Epithelial cell of prostate (primary cell): ENCODE measurements at regions not wholly inside any gene's neighbourhood (a gene's known extent, or its start where the extent isn't known, plus 50 kb on each side); places are given as distances from the start of the nearest gene placed in this dataset.
"Not testable (repeated sequence)": the region's sequence is repeated elsewhere in the genome, so short reads cannot be mapped to it uniquely, and the experiment has no call there.

ENCODE experiments used
- DNase-seq: peaks from one replicate; pipeline ENCODE4 v3.0.0-alpha.2; 2011; ENCODE audit warnings: low read depth, low spot score
- H3K27ac ChIP-seq: fragments of 450-650 bp; 2 replicates; pipeline ENCODE4 v1.5.1; 2017; ENCODE audit warnings: mild to moderate bottlenecking

DNA sequence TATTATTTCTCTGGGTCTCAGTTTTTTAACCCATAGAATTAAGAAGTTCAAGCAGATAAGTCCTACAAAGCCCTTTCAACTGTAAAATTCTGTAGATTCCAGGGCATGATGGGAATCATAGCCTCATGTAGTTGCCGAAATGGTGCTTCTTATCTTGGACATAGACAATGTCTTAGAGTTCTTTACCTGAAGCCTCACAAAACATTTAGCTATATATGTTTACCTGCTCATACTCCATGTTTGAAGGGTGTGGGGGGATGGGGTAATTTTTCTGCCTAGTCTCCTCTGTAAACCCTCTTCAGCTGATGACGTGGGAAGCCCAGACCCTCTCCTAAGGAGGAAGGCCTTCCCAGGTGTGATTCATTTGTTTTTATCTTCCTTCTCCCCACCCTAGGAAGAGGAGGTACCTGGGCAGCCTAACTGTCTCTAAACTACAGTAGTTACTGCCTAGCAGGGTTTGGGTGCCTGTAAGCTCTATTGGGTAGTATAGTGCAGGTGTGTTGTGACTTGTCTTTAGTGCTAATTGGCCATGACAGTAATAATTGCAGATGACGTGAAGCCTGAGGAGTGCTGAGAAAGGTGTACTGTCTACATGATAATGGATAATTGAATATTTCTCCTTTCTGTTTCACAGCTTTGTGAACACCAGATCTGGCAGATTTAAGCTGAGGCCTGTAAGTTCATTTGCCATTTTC lies 230.8 kb downstream of the TFAP2B start:
- H3K27ac ChIP-seq, result no peak overlapping the region
- DNase-seq, result no peak

DNA sequence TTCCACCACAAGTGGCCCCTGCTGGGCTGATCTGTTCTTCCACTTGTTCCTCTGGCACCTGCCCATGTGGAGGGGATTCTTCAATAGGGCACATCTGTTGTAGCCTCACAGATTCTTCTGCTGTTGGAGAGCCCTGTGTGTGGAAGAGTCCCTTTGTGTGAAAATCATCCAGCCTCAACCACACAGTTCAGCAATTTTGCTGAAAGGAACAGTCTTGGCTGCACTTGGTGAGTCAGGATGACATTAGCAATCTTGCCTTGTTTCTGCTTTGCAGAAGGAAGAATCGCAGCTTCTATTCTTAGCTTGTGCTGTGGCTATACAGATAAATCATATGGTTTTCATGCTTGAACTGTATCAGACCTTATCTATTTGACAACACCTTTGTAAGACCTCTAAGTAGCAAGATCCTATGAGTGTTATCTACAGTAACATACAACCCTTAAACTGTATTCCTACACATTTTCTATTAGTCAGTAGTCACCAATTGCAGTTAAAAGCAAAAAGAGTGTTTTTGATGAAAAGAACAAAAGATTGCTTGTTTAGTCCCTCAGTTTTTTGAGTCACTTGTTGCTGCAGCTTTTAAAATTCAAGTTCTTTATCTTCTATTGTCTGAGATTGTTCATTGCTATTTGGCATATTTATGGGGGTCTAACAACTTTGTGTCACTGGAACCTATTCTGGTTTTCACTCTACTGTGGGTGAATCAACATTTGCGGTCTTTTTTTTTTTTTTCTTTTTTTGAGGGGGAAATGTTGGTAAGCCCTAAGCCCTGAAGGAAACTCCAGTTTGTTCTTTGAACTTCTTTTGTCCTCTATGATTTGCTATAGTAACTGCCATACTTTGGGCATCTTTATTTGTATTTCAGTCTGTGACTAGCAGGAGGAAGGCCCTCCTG lies 231.6 kb downstream of the TFAP2B start:
- H3K27ac ChIP-seq, result no peak overlapping the region
- peak; percentile 3 for DNase-seq

DNA sequence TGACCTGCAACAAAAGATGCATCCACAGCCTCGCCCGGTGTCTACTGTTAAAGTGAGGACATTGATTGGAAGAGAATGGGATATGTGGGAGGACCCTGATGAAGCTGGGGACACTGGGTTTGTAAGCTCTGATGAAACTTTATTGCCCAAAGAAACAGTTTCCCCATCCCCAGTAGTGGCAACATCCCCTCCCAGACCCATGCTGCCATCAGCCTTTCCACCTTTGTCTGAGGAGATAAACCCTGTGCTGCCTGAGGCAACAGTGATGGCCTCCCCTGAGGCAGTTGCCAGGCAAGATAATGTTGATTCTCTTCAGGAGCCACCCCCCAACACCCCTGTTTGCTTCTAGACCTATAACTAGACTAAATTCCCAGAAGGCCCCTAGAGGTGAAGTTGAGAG lies 234.0 kb downstream of the TFAP2B start:
- H3K27ac ChIP-seq, DNase-seq: not testable (repeated sequence)

DNA sequence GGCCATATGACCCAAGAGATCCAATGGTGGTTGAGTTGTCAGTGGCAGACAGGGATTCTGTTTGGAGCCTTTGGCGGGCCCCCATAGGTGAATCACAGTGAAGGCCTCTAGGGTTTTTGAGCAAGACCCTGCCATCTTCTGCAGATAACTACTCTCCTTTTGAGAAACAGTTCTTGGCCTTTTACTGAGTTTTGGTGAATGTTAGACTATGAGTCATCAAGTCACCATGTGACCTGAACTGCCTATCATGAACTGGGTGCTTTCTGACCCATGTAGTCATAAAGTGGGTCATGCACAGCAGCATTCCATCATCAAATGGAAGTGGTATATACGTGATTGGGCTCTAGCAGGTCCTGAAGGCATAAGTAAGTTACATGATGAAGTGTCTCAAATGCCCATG lies 236.6 kb downstream of the TFAP2B start:
- DNase-seq, H3K27ac ChIP-seq: not testable (repeated sequence)

DNA sequence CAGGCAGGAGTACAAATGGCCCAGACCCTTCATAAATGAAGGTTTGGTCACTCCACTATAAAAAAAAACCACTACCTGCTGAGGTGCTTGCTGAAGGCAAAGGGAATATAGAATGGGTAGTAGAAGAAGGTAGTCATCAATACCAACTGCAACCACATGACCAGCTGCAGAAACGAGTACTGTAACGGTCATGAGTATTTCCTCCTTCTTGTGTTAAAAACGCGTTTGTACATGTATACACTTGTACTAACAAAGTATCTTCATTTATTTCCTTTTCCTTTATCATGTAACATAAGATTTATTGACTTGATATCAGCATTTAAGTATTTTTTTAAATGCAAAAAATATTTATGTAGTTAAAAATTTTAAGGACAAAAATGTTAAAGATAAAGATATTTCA lies 238.6 kb downstream of the TFAP2B start:
- peak; percentile 3 for DNase-seq
- H3K27ac ChIP-seq, result no peak overlapping the region

DNA sequence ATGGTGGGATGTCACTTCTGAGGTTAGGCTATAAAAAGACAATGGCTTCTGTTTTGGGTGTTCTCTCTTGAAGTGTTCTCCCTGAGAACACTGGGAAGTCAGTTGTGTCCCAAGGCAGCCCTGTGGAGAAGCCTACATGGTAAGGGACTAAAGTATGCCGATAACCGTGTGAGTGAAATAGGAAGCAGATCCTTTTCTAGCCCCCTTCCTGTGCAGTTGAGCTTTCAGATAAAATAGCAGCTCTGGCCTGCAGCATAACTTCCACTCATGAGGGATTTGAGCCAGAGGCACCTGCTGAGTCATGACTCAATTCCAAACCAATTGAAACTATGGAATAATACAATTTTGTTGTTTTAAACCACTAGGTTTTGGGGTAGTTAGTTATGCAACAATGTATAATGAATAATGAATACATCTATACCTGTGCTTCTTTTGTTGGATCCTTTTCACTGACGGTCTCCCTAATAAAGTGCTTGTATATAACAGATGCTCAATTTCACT lies 241.6 kb downstream of the TFAP2B start:
- no peak for DNase-seq
- H3K27ac ChIP-seq, result no peak overlapping the region

DNA sequence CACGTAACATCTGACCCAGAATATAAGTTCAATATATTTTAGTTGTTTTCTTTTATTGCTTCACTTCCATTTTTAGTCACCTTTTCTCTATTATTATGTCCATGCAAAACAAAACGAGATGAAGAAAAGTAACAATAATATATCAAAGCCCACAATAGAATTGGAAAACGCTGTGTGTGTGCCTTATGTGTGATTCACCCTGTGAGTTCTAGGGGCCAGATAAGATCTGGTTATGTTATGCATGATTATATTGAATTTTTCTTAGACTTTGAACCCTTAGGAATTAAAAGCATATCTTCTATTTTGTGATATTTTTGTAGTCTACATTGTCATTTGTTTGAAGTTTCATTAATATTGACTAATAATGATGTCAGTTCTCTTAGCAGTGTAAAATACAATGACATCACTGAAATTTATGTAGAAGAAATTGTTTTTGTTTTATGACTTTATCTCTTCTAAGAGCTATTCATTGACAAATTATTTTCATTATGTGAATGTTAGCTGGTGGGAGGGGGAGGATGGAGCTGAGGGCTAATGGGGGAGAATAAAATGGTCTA lies 243.6 kb downstream of the TFAP2B start:
- no peak overlapping the region for H3K27ac ChIP-seq
- no peak for DNase-seq

DNA sequence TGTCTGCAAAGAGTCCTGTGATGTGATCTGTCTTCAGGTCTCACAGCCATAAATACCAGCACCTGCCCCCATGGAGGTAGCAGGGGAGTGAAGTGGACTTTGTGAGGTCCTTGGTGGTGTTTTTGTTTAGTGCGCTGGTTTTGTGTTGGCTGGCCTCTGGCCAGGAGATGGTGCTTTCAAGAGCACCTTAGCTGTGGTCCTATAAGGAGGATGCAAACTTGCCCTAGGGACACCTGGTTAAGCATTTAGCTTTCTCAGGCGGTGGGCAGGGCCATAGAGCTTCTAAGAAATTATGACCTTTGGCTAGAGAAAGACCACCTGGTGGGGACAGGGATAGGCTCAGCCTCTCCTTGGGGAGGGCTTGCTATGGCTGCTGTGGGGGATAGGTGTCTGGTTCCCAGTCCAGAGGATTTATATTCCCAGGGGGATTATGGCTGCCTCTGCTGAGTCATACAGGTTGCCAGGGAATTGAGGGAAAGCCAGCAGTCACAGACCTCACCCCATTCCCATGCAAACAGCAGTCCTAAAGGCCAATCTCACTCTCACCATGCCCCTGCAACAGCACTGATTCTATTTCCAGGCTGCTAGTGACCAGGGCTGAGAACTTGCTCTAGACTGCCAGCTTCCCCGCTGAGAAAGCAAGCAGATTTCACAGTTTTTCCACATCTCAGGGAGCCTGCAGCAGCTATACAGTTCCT lies 259.3 kb downstream of the TFAP2B start:
- no peak overlapping the region for H3K27ac ChIP-seq
- DNase-seq, result no peak

DNA sequence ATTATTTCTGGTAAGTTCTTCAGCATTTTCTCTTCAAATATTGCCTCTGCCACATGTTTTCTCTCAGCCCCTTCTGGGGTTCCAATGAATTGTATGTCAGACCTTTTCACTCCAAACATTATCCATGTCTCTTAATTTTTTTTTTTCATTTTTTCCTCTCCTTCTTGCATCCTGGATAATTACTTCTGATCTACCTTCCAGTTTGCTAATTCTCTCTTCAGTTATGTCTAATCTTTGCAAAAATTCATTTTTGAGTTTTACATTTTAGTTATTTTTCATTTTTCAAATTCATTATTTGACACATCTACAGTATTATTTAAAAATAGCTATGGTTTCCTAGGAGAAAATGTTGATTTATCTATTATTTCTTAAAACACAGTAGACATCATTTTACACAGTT lies 271.7 kb downstream of the TFAP2B start:
- DNase-seq, result no peak
- no peak overlapping the region for H3K27ac ChIP-seq

DNA sequence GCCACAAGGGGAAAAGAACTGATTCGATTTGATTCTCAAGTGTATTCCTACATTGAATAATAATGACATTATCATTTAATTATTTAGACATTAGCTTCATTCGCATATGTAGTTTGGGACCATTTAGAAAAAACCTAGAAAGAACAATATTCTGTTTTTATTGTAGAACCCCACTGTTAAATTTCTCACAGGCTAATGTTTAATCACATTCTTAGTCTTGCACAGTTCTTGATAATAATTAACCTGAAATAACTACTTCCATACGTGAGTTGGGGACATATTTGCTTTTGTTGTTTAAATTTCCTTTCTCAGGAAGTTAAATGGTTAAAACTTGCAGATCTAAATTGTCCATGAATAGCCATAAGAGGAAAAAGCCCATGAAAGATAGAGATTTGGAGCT lies 275.2 kb downstream of the TFAP2B start:
- H3K27ac ChIP-seq, result no peak overlapping the region
- no peak for DNase-seq

DNA sequence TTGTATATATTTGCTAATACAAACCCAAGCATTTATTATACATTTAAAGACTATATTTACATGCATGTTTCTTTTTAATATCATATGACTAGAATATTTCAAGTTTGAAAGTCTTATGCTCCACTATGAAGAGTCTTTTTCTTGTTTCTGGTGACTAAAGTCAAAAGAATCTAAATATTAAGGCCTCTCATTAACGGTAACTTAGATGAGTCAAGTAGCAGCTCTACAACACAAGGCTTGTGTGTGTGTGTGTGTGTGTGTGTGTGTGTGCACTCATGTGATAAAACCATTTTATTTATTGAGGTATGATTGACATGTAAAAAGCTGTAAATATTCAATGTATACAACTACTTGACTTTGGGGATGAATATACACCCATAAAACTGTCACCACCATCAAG lies 275.6 kb downstream of the TFAP2B start:
- no peak for DNase-seq
- H3K27ac ChIP-seq, result no peak overlapping the region

DNA sequence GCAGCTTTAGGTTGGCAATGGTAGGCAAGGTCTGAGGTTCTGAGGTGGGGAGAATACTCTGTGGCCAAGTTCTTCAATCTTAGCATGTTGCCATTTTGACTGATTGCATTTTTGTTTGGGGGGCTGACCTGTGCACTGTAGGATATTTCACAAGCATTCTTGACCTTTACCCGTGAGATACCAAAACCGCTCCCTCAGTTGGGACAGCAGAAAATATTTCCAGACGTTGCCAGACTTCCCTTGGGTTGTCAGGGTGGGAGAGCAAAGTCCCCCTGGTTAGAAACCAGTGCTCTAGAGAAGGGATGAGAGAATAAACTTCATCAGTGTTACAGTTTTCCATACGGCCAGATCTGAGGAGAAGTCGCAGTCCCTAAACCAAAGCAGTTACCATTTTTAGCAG lies 279.6 kb downstream of the TFAP2B start:
- H3K27ac ChIP-seq, result no peak overlapping the region
- DNase-seq, result no peak

DNA sequence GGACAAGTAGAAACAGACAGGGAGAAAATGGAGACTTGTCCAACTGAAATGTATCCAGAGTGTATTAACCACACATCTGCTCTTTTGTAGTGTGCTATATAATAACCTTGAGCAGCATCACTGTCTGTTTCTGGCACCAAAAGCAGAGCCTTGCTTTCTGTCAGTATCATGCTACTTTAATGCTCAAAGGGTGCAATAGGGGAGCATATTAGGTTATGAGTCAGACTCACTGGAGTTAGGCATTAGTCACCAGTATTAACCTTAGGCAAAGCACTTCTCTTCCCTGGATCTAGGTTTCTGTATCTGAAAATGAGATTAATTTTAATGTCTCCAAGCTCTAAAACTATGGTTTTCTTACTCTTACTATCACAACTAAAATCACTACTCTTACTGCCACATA lies 280.1 kb downstream of the TFAP2B start:
- DNase-seq, result peak; percentile 2
- no peak overlapping the region for H3K27ac ChIP-seq

DNA sequence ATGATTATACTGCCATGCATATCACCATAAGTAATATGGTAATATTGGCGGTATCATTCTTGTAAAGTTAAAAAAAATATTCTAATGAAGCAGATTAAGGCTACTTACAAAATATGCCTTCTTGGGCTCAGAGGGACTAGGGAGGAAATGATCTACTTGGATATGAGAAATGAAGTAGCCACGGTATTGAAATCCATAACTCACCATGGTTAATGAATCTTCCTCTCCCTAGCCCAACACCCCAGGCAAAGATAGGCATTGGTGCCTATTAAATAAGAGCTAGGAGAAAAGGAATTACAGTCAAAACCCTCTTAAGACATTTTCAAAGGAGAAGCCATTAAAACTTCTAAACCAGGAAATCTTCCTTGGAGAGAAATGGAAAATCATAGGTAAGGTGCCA lies 280.5 kb downstream of the TFAP2B start:
- no peak overlapping the region for H3K27ac ChIP-seq
- DNase-seq, result no peak

DNA sequence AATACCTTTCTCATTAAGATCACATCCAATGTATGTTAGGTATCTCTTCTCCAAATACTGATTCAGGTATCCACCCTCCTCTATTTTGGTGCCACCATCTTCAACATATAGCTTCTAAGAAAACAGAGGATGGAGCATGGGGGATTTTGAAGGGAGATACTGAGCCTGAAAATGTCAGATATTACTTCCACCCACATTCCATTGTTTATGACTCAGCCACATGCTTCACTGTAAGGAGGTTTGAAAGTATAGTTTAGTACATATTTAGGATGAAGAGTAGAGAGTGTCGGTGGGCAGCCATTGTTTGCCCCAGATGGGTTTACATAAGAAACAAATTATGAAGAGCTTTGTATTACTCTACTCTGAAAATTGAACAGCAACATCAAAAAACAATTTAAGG lies 286.7 kb downstream of the TFAP2B start:
- no peak overlapping the region for H3K27ac ChIP-seq
- no peak for DNase-seq

DNA sequence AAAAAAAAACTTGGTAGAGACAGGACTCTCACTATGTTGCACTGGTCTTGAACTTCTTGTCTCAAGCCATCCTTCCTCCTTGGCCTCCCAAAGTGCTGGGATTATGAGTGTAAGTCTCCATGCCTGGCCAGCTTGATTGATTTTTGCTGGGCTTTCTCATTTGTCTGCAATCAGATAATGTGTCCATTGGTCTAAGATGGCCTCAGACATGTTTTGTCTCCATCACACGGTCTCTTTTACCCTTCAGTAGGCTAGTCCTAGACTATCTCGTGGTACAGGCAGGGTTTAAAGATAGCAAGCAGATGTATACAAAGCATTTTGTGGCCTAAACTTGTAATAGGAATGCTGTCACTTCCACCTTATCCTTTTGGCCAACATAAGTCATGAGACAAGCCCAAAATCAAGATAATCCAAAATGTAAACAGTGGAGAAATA lies 289.1 kb downstream of the TFAP2B start:
- no peak for DNase-seq
- H3K27ac ChIP-seq, result no peak overlapping the region

DNA sequence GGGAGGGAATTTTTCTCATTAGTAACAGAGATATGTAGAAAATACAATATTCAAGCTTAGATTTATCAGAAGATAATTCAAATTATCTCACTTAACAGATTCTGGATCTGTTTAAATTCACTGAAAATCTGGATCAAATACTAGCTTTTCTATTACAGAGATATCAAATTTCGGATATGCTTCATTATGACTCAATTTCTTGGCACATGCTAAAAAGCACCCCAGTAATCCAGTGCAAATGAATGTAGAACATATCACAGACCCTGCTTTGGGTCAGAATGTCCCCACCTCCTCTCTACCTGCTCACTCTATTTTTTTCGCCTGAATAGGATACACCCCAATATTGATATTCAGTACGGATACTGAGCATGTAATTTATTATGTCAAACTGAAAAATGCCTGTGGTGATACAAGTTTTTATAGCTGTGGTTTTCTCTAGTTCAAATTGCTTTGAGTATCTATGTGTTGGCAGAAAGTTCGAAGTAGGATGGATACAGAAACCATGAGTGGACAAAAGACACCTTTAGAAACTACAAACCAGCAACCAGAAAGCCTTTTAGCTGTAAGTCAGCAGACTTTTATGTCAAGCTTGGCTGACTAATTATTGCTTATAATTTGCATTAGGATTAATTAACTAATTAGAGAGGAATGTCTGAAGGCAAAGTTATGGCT lies 290.0 kb downstream of the TFAP2B start:
- no peak for DNase-seq

DNA sequence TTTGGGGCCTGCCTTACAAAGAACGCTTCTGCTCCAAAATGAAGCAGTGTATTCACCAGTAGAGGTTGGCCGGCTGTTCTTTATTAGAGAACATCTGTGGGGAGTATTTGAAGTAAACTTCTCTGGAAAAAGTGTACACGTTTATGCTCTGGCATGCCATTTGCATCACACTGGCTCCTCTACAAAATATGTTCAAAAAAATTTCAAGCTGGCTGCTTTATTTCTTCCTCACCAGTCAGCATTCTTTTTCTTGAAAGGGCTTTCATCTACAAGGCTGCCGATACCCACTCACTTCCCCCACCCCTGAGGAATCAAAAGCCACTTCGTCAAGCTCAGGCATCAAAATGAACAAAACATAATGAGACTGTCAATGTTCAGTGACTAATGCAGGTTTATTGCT lies 294.1 kb downstream of the TFAP2B start:
- no peak for DNase-seq
- H3K27ac ChIP-seq, result no peak overlapping the region

More for the DNA sequence above, 290.0 kb downstream of the TFAP2B start:
- H3K27ac ChIP-seq, result no peak overlapping the region

DNA sequence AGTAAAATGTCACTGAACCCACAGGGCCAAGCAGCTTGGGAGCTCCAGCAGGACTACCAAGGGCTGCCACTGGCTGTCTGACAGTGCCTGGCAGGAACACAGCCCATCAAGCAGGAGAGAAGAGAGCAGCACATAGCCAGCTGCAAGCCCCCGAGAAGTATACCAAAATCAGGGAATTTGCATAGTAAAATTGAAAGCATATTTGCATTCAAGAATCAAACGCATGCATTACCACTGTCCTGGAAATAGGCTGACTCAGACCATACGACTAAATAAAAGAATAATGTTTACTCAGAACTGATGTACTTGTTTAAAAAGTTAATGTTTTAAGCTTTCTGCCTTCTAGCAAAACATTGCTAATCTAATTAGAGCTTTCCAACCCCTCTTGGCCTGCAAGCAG lies 298.1 kb downstream of the TFAP2B start:
- no peak overlapping the region for H3K27ac ChIP-seq
- DNase-seq, result no peak

DNA sequence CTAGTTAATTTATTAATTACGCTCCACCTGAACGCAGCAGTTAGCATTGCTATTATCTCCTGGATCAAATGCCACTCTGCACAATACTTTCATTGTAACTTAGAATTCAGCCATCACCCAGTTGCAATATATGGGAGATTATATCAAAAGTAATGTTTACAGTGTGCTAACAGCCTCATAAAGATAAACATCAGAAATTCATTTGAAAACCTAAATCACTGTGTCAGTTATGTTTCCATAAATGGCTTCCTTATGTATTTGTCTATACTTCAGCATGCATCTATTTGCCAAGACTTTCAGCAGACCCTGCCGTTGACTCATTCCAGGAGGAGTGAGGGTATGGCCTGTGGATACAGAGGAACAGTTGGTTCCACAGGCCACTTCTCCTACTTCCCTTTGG lies 300.1 kb downstream of the TFAP2B start:
- no peak for DNase-seq
- H3K27ac ChIP-seq, result no peak overlapping the region
